Lung (tissue), 11 donors: ENCODE measurements at regions not wholly inside any gene's neighbourhood (a gene's known extent, or its start where the extent isn't known, plus 50 kb on each side); places are given as distances from the start of the nearest gene placed in this dataset.

ENCODE experiments used
- ATAC-seq: fragments of 200-7000 bp; cut with Tn5 transposase; one replicate; pipeline ENCODE4 v1.9.1; 2020; ENCODE audit warnings: moderate number of reproducible peaks; ENCODE audit not compliant: insufficient read depth, low FRiP score
- DNase-seq, 3 donors: peaks; one replicate each; pipeline ENCODE4 v3.0.0-alpha.2; 2013 to 2017
- H3K27ac ChIP-seq, 2 donors: one replicate each; pipeline ENCODE4 v1.5.1; 2013; ENCODE audit warnings: mild to moderate bottlenecking in 2 of 2, moderate library complexity in 2 of 2, control low read depth in 1 of 2, inconsistent platforms in 1 of 2, low read depth in 1 of 2, low read length in 1 of 2
- H3K27me3 ChIP-seq, 3 donors: one replicate each; pipeline ENCODE4 v1.5.1; 2013; ENCODE audit warnings: low read length in 2 of 3; ENCODE audit not compliant: control insufficient read depth in 3 of 3, insufficient read depth in 3 of 3
- H3K36me3 ChIP-seq, 4 donors: one replicate each; pipeline ENCODE4 v1.5.1; 2013; ENCODE audit warnings: low read length in 4 of 4, mild to moderate bottlenecking in 1 of 4, moderate library complexity in 1 of 4; ENCODE audit not compliant: control insufficient read depth in 4 of 4, insufficient read depth in 4 of 4
- H3K4me1 ChIP-seq, 5 donors: one replicate each; pipeline ENCODE4 v1.5.1; 2013; ENCODE audit warnings: low read length in 5 of 5, mild to moderate bottlenecking in 2 of 5, moderate library complexity in 1 of 5; ENCODE audit not compliant: control insufficient read depth in 5 of 5, insufficient read depth in 5 of 5
- H3K4me3 ChIP-seq: one replicate; pipeline ENCODE4 v1.5.1; 2013; ENCODE audit warnings: mild to moderate bottlenecking, control low read depth, moderate library complexity
- H3K9ac ChIP-seq, 2 donors: one replicate each; pipeline ENCODE4 v1.5.1; 2013; ENCODE audit warnings: low read length in 2 of 2, control low read depth in 1 of 2; ENCODE audit not compliant: insufficient read depth in 1 of 2
- H3K9me3 ChIP-seq, 4 donors: one replicate each; pipeline ENCODE4 v1.5.1; 2013; ENCODE audit warnings: low read length in 3 of 4, mild to moderate bottlenecking in 1 of 4, moderate library complexity in 1 of 4; ENCODE audit not compliant: control insufficient read depth in 4 of 4, insufficient read depth in 3 of 4
- CTCF ChIP-seq: IDR thresholded peaks from 2 replicates; pipeline ENCODE4 v1.5.1; 2012; ENCODE audit warnings: mild to moderate bottlenecking; ENCODE audit errors: control extremely low read depth, extremely low read depth
- WGBS, 2 donors: extraction: QIAGEN DNeasy Blood & Tissue Kit; methylation state at CpG; one replicate each; pipeline ENCODE4 v1.1.7; 2013; 5-methylcytosine and 5-hydroxymethylcytosine counted together
- donor health status: control.
- donor health status: control.
- donor health status: Bipolar disorder and iron deficiency.
- donor health status: healthy.
- donor health status: DM: yes; HTN: yes; CAD: no.

GRCh38 chr2:180161415-180161814, 154.3 kb upstream of the CWC22 start:
- Histone ChIP-seq H3K27ac (no peak overlapping the region), H3K27me3 (no peaks in the 10 kb centered on the region), H3K9me3 (no peaks in the 10 kb centered on the region), H3K4me3 (no peak overlapping the region), H3K4me1 (no peaks in the 10 kb centered on the region), H3K36me3 (no peaks in the 10 kb centered on the region), H3K9ac (no peak overlapping the region)
- ATAC-seq (no peak), DNase-seq (no peak)
- 94% methylated on average over 2 of the region's 2 CpGs for WGBS, 2 donors
- no peak for TF ChIP-seq CTCF

GRCh38 chr2:180159921-180160320, 152.8 kb upstream of the CWC22 start:
- TF ChIP-seq CTCF = no peak
- H3K9ac ChIP-seq = no peak overlapping the region
- H3K9me3 ChIP-seq = no peaks in the 10 kb centered on the region
- no peak overlapping the region for H3K4me3 ChIP-seq
- ATAC-seq = no peak
- no peak for DNase-seq
- no peaks in the 10 kb centered on the region for H3K27me3 ChIP-seq
- H3K36me3 ChIP-seq = no peaks in the 10 kb centered on the region
- no peak overlapping the region for H3K27ac ChIP-seq
- 63 to 84% methylated on average over 2 of the region's 2 CpGs for WGBS, 2 donors
- H3K4me1 ChIP-seq = no peaks in the 10 kb centered on the region

GRCh38 chr2:180158961-180159360, 151.9 kb upstream of the CWC22 start:
- Histone ChIP-seq H3K4me3 (no peak overlapping the region), H3K9ac (no peak overlapping the region), H3K27me3 (no peaks in the 10 kb centered on the region), H3K9me3 (no peaks in the 10 kb centered on the region), H3K4me1 (no peaks in the 10 kb centered on the region), H3K36me3 (no peaks in the 10 kb centered on the region), H3K27ac (no peak overlapping the region)
- WGBS, 2 donors = 79 to 86% methylated on average over 2 of the region's 2 CpGs
- TF ChIP-seq CTCF = no peak
- ATAC-seq = no peak
- DNase-seq = peak in 1 of 3 donors; percentile 15

DNA sequence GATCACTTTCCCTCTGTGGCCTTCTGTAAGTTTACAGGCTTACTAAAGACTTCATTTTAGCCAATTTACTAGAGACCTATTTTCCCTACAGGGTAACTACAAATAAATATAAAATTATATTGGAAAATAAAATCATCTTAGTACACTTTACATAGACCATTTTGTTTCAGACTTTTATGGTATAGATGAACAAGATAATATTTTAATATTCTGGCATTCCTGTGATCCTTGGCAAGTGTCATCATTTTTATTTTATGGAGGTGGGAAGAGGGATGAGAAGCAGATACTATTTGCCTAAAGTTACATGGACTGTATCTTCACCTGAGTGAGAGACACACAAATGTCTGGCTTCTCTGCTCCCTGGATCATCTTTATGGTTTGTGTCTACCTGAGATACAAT, 149.6 kb upstream of the CWC22 start:
- H3K9ac ChIP-seq = no peak overlapping the region
- no peak overlapping the region for H3K4me3 ChIP-seq
- H3K36me3 ChIP-seq = no peaks in the 10 kb centered on the region
- H3K27ac ChIP-seq = no peak overlapping the region
- H3K4me1 ChIP-seq = no peaks in the 10 kb centered on the region
- no peaks in the 10 kb centered on the region for H3K9me3 ChIP-seq
- TF ChIP-seq CTCF = no peak
- DNase-seq = no peak
- H3K27me3 ChIP-seq = no peaks in the 10 kb centered on the region
- no peak for ATAC-seq
